ENCODE measurements at regions not wholly inside any gene's neighbourhood (a gene's known extent, or its start where the extent isn't known, plus 50 kb on each side); places are given as distances from the start of the nearest gene placed in this dataset.

GRCh38 chr14:81589381-81590065 lies 55.9 kb upstream of the SEL1L start (continued):
- TF ChIP-seq ZNF532 (CRISPR knock-in tag; IDR thresholded peaks at IDR 0.05; ENCODE audit: borderline replicate concordance): no peak
- no peak for TF ChIP-seq NR3C1 (CRISPR knock-in tag; conservative IDR thresholded peaks at IDR 0.05; ENCODE audit: low read depth)
- no peak for TF ChIP-seq JAZF1 (CRISPR knock-in tag; IDR thresholded peaks at IDR 0.05)
- TF ChIP-seq, protein P1, sequence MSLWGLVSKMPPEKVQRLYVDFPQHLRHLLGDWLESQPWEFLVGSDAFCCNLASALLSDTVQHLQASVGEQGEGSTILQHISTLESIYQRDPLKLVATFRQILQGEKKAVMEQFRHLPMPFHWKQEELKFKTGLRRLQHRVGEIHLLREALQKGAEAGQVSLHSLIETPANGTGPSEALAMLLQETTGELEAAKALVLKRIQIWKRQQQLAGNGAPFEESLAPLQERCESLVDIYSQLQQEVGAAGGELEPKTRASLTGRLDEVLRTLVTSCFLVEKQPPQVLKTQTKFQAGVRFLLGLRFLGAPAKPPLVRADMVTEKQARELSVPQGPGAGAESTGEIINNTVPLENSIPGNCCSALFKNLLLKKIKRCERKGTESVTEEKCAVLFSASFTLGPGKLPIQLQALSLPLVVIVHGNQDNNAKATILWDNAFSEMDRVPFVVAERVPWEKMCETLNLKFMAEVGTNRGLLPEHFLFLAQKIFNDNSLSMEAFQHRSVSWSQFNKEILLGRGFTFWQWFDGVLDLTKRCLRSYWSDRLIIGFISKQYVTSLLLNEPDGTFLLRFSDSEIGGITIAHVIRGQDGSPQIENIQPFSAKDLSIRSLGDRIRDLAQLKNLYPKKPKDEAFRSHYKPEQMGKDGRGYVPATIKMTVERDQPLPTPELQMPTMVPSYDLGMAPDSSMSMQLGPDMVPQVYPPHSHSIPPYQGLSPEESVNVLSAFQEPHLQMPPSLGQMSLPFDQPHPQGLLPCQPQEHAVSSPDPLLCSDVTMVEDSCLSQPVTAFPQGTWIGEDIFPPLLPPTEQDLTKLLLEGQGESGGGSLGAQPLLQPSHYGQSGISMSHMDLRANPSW (CRISPR knock-in tag; conservative IDR thresholded peaks at IDR 0.05; ENCODE audit: low read depth): no peak

GRCh38 chr14:81591266-81591665 lies 57.6 kb upstream of the SEL1L start:
- DNase-seq (ENCODE audit: low spot score) (no peak), ATAC-seq (peak; percentile 57)
- Mint-ChIP-seq H3K9me3 (no peaks in the 10 kb centered on the region; the same call in 1 of the 2 replicates), H3K4me3 (no peak overlapping the region), H3K27ac (no peak overlapping the region), H3K27me3 (ENCODE audit: low read depth) (no peaks in the 10 kb centered on the region), H3K36me3 (no peaks in the 10 kb centered on the region), H3K4me1 (peaks cover 26% of the 10 kb centered on the region)
- ChIA-PET POLR2A (no interaction called here), CTCF (interaction anchor here (1.0 kb wide), 1 partner anchor 26 kb away, joined by 4 read pairs; no protein-coding TSS in a partner anchor)
- TF ChIP-seq JAZF1 (CRISPR knock-in tag; IDR thresholded peaks at IDR 0.05) (no peak), MAX (CRISPR knock-in tag; IDR thresholded peaks at IDR 0.05) (no peak), SMAD4 (CRISPR knock-in tag; IDR thresholded peaks at IDR 0.05) (no peak), KAT7 (CRISPR knock-in tag; IDR thresholded peaks at IDR 0.05; ENCODE audit: borderline replicate concordance) (no peak), ZNF423 (CRISPR knock-in tag; IDR thresholded peaks at IDR 0.05) (0 out of 2 replicates have a peak, but pooled peaks have one; percentile 8), ZNF232 (CRISPR knock-in tag; IDR thresholded peaks at IDR 0.05) (no peak), CREM (CRISPR knock-in tag; IDR thresholded peaks at IDR 0.05) (no peak)
- TF ChIP-seq, protein P2, sequence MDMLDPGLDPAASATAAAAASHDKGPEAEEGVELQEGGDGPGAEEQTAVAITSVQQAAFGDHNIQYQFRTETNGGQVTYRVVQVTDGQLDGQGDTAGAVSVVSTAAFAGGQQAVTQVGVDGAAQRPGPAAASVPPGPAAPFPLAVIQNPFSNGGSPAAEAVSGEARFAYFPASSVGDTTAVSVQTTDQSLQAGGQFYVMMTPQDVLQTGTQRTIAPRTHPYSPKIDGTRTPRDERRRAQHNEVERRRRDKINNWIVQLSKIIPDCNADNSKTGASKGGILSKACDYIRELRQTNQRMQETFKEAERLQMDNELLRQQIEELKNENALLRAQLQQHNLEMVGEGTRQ (CRISPR knock-in tag; IDR thresholded peaks at IDR 0.05): no peak

DNA sequence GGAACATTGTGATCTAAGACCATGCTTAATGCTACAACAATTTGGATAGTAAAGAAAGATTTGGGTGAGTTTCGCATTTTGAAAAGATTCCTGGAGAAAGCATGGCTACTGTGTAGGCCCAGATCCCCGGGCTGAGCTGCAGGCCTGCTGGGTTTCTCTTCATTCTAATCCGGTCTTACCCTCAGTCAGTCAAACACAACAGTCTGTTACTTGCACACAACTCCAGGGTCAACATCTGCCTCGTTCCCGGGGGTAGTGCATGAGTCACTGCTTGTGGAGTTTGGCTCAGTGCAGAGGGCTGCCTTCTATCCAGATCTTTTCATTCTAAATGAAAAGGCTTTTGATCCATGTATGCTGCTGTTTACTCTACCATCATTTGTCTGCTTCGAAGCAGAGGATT lies 60.4 kb upstream of the SEL1L start:
- CTCF ChIA-PET: no interaction called here
- H3K27me3 Mint-ChIP-seq (ENCODE audit: low read depth): no peaks in the 10 kb centered on the region
- ATAC-seq (peak; percentile 56; the same call in 1 of the 2 replicates), DNase-seq (ENCODE audit: low spot score) (no peak)
- peaks cover 18% of the 10 kb centered on the region for H3K4me1 Mint-ChIP-seq
- POLR2A ChIA-PET: no interaction called here
- H3K36me3 Mint-ChIP-seq: no peaks in the 10 kb centered on the region
- no peak overlapping the region for H3K4me3 Mint-ChIP-seq
- H3K9me3 Mint-ChIP-seq: no peaks in the 10 kb centered on the region; the same call in 1 of the 2 replicates
- H3K27ac Mint-ChIP-seq: no peak overlapping the region
- TF ChIP-seq GRHL2 (CRISPR knock-in tag; IDR thresholded peaks at IDR 0.05; ENCODE audit: insufficient replicate concordance, severe bottlenecking): no peak
- TF ChIP-seq ZNF263 (CRISPR knock-in tag; IDR thresholded peaks at IDR 0.05; ENCODE audit: low read depth): no peak

Measured in WTC11 (cell line).